Upper lobe of left lung (tissue), 6 donors: ENCODE measurements at regions not wholly inside any gene's neighbourhood (a gene's known extent, or its start where the extent isn't known, plus 50 kb on each side); places are given as distances from the start of the nearest gene placed in this dataset.

Experiments
- ATAC-seq, 2 donors: fragments of 200-7000 bp; cut with Tn5 transposase; one replicate each; pipeline ENCODE4 v1.9.1; 2022; ENCODE audit warnings: mild to moderate bottlenecking in 2 of 2, moderate library complexity in 2 of 2; ENCODE audit not compliant: low FRiP score in 2 of 2
- DNase-seq, 2 donors: peaks; one replicate each; pipeline ENCODE4 v3.0.0-alpha.2; 2019 to 2020
- H3K27ac ChIP-seq, 4 donors: fragments of 200-600 bp; sonication (generic); one replicate each; pipeline ENCODE4 v1.5.1; 2016 to 2019
- H3K27me3 ChIP-seq, 4 donors: fragments of 200-600 bp; sonication (generic); one replicate each; pipeline ENCODE4 v1.5.1; 2017 to 2019
- H3K36me3 ChIP-seq, 4 donors: fragments of 200-600 bp; sonication (generic); one replicate each; pipeline ENCODE4 v1.5.1; 2016 to 2019
- H3K4me1 ChIP-seq, 4 donors: fragments of 200-600 bp; sonication (generic); one replicate each; pipeline ENCODE4 v1.5.1; 2018 to 2019
- H3K4me3 ChIP-seq, 4 donors: fragments of 200-600 bp; sonication (generic); one replicate each; pipeline ENCODE4 v1.5.1; 2017 to 2019; ENCODE audit warnings: mild to moderate bottlenecking in 2 of 4, moderate library complexity in 1 of 4
- H3K9me3 ChIP-seq, 4 donors: fragments of 200-600 bp; sonication (generic); one replicate each; pipeline ENCODE4 v1.5.1; 2018 to 2019
- CTCF ChIP-seq, 6 experiments: fragments of 450-650 bp in 4 of 6; fragments of 200-600 bp in 2 of 6; sonication (generic) in 2 of 6; IDR thresholded peaks; one replicate each; pipeline ENCODE4 v1.5.1; 2016 to 2019; ENCODE audit warnings: antibody characterized with exemption in 6 of 6
- EP300 ChIP-seq, 4 donors: sonication (generic); formaldehyde crosslinking; IDR thresholded peaks; one replicate each; pipeline ENCODE4 v1.5.1; 2017; ENCODE audit warnings: antibody characterized with exemption in 4 of 4, control low read depth in 2 of 4
- POLR2A ChIP-seq, 4 donors: fragments of 450-650 bp; IDR thresholded peaks; one replicate each; pipeline ENCODE4 v1.5.1; 2016 to 2017; ENCODE audit warnings: antibody characterized with exemption in 4 of 4, mild to moderate bottlenecking in 2 of 4
- POLR2AphosphoS5 ChIP-seq, 2 donors: sonication (generic); formaldehyde crosslinking; IDR thresholded peaks; one replicate each; pipeline ENCODE4 v1.5.1; 2017; ENCODE audit warnings: antibody characterized with exemption in 2 of 2
- WGBS, 2 donors: methylation state at CpG; one replicate each; pipeline ENCODE4 v1.1.5; 2017 to 2018; 5-methylcytosine and 5-hydroxymethylcytosine counted together
- donor health status: DM: no; HTN: no; CAD: no; lungs with moderate emphysema.
- donor health status: DM: no; HTN: yes; CAD: no; lungs with severe emphysema.

DNA sequence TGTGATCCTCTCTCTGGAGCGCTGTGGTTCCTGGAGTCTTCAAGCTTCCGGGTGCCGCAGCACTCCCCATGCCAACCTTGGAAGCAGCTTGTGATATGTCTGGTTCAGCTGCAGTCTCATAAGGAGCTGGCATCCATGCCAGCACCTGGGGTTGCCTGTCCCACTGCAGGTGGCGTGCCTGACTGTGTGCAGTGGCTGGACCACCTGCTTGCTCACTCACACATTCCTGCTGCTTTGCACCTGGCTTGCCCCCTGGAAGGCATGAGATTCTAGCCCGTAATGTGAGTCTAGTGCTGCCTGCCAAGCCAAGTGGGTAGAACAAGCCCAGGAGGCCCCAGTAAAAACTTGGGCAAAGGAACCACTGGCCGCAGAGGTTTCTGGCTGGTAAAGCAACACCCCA is 687.2 kb upstream of the AADAT start:
- peak in 1 of 2 donors; percentile 30 for DNase-seq
- WGBS, 2 donors = 79 to 92% methylated on average over 4 to 6 of the region's 6 CpGs

DNA sequence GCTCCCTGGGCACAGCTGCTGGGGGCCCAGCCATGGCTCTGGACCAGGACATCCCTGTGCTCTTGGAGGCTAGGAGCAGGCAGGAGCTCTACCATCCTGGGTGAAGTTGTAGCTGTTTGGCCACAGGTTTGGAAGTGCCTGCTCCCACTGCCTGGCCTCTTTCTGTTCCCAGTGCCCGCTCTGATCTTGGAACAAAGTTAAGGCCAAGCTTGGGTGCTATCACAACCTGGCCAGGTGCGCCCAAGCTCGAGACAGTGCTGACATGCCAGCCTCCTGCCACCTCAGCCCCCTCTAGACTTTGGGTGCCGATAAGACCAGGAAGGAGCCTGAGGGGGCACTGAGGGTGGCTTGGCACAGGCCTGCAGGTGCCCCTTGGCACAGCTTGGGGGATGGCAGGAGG is 686.1 kb upstream of the AADAT start:
- 75 to 90% methylated on average over 2 to 4 of the region's 4 CpGs for WGBS, 2 donors
- DNase-seq (peak in 1 of 2 donors; percentile 22), ATAC-seq (peak in 1 of 2 donors; percentile 39)
- TF ChIP-seq EP300 (IDR thresholded peaks at IDR 0.05) (no peak), CTCF (IDR thresholded peaks at IDR 0.05) (no peak), POLR2AphosphoS5 (IDR thresholded peaks at IDR 0.05) (no peak), POLR2A (IDR thresholded peaks at IDR 0.05) (no peak)
- Histone ChIP-seq H3K4me3 (no peak overlapping the region), H3K4me1 (no peaks in the 10 kb centered on the region), H3K27ac (no peak overlapping the region), H3K36me3 (no peaks in the 10 kb centered on the region), H3K9me3 (no peaks in the 10 kb centered on the region), H3K27me3 (no peaks in the 10 kb centered on the region)

More for the DNA sequence above, 687.2 kb upstream of the AADAT start:
- Histone ChIP-seq H3K27me3 (no peaks in the 10 kb centered on the region), H3K9me3 (no peaks in the 10 kb centered on the region), H3K27ac (no peak overlapping the region), H3K4me3 (no peak overlapping the region), H3K36me3 (no peaks in the 10 kb centered on the region), H3K4me1 (no peaks in the 10 kb centered on the region)
- TF ChIP-seq POLR2AphosphoS5 (IDR thresholded peaks at IDR 0.05) (no peak), CTCF (IDR thresholded peaks at IDR 0.05) (no peak), POLR2A (IDR thresholded peaks at IDR 0.05) (no peak), EP300 (IDR thresholded peaks at IDR 0.05) (no peak)
- no peak for ATAC-seq

GRCh38 chr4:170773709-170774273 is 684.0 kb upstream of the AADAT start:
- H3K27ac ChIP-seq = no peak overlapping the region
- no peaks in the 10 kb centered on the region for H3K9me3 ChIP-seq
- WGBS, 2 donors = 81% methylated on average over 2 of the region's 2 CpGs
- H3K4me3 ChIP-seq = no peak overlapping the region
- ATAC-seq = no peak
- no peak for TF ChIP-seq POLR2AphosphoS5 (IDR thresholded peaks at IDR 0.05)
- no peak for TF ChIP-seq POLR2A (IDR thresholded peaks at IDR 0.05)
- TF ChIP-seq CTCF (IDR thresholded peaks at IDR 0.05) = no peak
- TF ChIP-seq EP300 (IDR thresholded peaks at IDR 0.05) = no peak
- no peaks in the 10 kb centered on the region for H3K4me1 ChIP-seq
- no peak for DNase-seq
- H3K27me3 ChIP-seq = no peaks in the 10 kb centered on the region
- H3K36me3 ChIP-seq = no peaks in the 10 kb centered on the region

- ATAC-seq (no peak), DNase-seq (no peak)
- no peaks in the 10 kb centered on the region for H3K4me1 ChIP-seq
- no peak for TF ChIP-seq EP300 (IDR thresholded peaks at IDR 0.05)
- no peak for TF ChIP-seq POLR2AphosphoS5 (IDR thresholded peaks at IDR 0.05)
- TF ChIP-seq POLR2A (IDR thresholded peaks at IDR 0.05) = no peak
- no peak for TF ChIP-seq CTCF (IDR thresholded peaks at IDR 0.05)
- no peak overlapping the region for H3K4me3 ChIP-seq
- H3K27me3 ChIP-seq = no peaks in the 10 kb centered on the region
- 70 to 76% methylated on average over 1 of the region's 1 CpG for WGBS, 2 donors
- H3K36me3 ChIP-seq = no peaks in the 10 kb centered on the region
- H3K9me3 ChIP-seq = no peaks in the 10 kb centered on the region
- no peak overlapping the region for H3K27ac ChIP-seq
These were observed 682.7 kb upstream of the AADAT start for GRCh38 chr4:170772429-170772828.

DNA sequence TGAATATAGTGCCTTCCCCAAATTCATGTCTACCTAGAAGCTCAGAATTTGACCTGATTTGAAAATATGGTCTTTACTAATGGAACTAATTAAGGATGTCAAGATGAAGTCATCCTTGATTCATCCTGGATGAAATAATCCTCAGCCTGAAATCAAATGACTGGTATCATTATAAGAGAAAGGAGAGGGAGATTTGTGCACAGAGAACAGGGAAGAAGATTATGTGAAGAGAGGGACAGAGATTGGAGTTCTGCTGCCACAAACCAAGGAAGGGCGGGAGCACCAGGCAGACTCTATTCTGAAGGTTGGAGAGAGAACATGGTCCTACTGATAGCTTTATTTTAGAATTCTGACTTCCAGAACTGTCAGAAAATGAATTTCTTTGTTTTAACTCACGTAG is 680.9 kb upstream of the AADAT start:
- Histone ChIP-seq H3K9me3 (no peaks in the 10 kb centered on the region), H3K4me1 (no peaks in the 10 kb centered on the region), H3K4me3 (no peak overlapping the region), H3K27me3 (no peaks in the 10 kb centered on the region), H3K27ac (no peak overlapping the region), H3K36me3 (no peaks in the 10 kb centered on the region)
- ATAC-seq (no peak), DNase-seq (no peak)
- no peak for TF ChIP-seq EP300 (IDR thresholded peaks at IDR 0.05)
- 63 to 74% methylated on average over 2 of the region's 2 CpGs for WGBS, 2 donors
